ENCODE measurements at regions not wholly inside any gene's neighbourhood (a gene's known extent, or its start where the extent isn't known, plus 50 kb on each side); places are given as distances from the start of the nearest gene placed in this dataset.

DNA sequence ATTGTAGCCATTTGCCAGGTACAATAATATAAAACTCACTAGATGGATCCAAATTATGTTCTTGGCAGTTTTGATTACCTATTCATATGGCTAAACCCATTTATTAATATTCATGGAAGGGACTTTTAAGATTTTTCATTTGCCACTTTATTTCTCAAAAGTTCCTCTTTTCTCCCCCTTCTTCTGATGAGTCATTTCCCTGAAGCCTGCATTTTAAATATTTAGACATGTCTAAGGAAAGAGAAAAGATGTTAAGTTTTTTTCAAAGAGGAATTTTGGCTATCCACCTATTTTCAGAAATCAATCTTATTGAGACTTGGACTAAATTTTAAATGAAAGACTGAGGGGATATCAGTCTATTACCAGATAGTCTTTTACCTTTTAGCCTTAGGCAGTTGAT is 1189.4 kb downstream of the EFNA5 start:
- no peaks in the 10 kb centered on the region for H3K4me1 ChIP-seq (ENCODE audit: control insufficient read depth in 2 of 3, insufficient read depth in 2 of 3, low read depth in 1 of 3, low read length in 3 of 3)
- TF ChIP-seq, protein P1, sequence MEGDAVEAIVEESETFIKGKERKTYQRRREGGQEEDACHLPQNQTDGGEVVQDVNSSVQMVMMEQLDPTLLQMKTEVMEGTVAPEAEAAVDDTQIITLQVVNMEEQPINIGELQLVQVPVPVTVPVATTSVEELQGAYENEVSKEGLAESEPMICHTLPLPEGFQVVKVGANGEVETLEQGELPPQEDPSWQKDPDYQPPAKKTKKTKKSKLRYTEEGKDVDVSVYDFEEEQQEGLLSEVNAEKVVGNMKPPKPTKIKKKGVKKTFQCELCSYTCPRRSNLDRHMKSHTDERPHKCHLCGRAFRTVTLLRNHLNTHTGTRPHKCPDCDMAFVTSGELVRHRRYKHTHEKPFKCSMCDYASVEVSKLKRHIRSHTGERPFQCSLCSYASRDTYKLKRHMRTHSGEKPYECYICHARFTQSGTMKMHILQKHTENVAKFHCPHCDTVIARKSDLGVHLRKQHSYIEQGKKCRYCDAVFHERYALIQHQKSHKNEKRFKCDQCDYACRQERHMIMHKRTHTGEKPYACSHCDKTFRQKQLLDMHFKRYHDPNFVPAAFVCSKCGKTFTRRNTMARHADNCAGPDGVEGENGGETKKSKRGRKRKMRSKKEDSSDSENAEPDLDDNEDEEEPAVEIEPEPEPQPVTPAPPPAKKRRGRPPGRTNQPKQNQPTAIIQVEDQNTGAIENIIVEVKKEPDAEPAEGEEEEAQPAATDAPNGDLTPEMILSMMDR (IDR thresholded peaks at IDR 0.05; ENCODE audit: borderline replicate concordance, extremely low read depth, insufficient read depth) = no peak
- no peak for DNase-seq
- no peaks in the 10 kb centered on the region for H3K9me3 ChIP-seq (ENCODE audit: control insufficient read depth in 2 of 3, insufficient read depth in 1 of 3, low read length in 3 of 3)
- intact Hi-C loops (cut with DNase I) = no loop called here
- no peaks in the 10 kb centered on the region for H3K27me3 ChIP-seq (ENCODE audit: control insufficient read depth, insufficient read depth, low read length)
- no peak for FAIRE-seq
- no peak overlapping the region for H3K4me3 ChIP-seq (ENCODE audit: low read length in 3 of 3)
- no peak overlapping the region for H3K27ac ChIP-seq (ENCODE audit: low read depth in 2 of 2, low read length in 2 of 2)
- H3K9ac ChIP-seq (ENCODE audit: low read length in 3 of 3) = no peak overlapping the region
- H3K36me3 ChIP-seq (ENCODE audit: control insufficient read depth in 2 of 3, insufficient read depth in 3 of 3, low read length in 3 of 3) = no peaks in the 10 kb centered on the region

DNA sequence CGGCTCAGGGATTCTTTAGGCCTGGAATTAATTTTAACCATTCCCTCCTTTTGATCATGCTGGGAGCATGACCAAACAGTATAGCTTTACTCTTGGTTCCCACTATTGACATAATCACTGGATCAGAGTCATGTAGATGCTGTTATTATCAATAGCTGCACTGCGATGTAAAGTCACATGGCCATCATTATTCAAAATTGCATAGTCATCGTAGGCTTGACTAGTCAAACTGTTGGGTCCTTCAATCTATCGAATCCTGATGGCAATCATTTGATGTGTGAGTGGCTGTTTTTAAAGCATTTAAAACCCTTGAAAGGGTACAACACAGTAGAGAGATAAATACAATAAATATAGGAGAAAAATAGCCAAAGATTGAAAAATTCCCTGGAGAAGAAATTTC is 1194.1 kb downstream of the EFNA5 start:
- Histone ChIP-seq H3K9me3 (ENCODE audit: control insufficient read depth in 2 of 3, insufficient read depth in 1 of 3, low read length in 3 of 3) (no peaks in the 10 kb centered on the region), H3K36me3 (ENCODE audit: control insufficient read depth in 2 of 3, insufficient read depth in 3 of 3, low read length in 3 of 3) (no peaks in the 10 kb centered on the region), H3K27me3 (ENCODE audit: control insufficient read depth, insufficient read depth, low read length) (no peaks in the 10 kb centered on the region), H3K27ac (ENCODE audit: low read depth in 2 of 2, low read length in 2 of 2) (no peak overlapping the region), H3K4me1 (ENCODE audit: control insufficient read depth in 2 of 3, insufficient read depth in 2 of 3, low read depth in 1 of 3, low read length in 3 of 3) (no peaks in the 10 kb centered on the region), H3K9ac (ENCODE audit: low read length in 3 of 3) (no peak overlapping the region), H3K4me3 (ENCODE audit: low read length in 3 of 3) (no peak overlapping the region)
- TF ChIP-seq, protein P1 (IDR thresholded peaks at IDR 0.05; ENCODE audit: borderline replicate concordance, extremely low read depth, insufficient read depth) = no peak
- no peak for FAIRE-seq
- no peak for DNase-seq
- intact Hi-C loops (cut with DNase I) = no loop called here

DNA sequence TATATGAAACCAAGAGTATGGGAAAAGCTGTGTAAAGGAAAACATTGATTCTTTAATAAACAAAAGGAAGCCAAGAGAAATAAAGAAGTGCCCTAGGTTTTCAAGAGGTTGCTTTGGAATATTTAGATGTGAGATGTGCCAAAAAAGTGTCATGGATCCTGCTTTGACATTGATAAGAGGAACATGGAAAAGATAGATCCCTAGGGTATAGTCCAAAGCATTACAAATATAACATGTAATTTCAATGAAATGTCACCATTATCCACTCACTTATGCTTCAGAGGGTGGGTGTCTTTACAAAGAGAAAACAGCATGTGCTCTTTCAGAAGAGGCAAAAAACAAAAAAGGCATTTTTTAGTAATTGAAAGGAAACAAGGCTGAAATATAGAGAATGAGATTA is 1196.7 kb downstream of the EFNA5 start:
- no peaks in the 10 kb centered on the region for H3K27me3 ChIP-seq (ENCODE audit: control insufficient read depth, insufficient read depth, low read length)
- no peak for FAIRE-seq
- H3K4me3 ChIP-seq (ENCODE audit: low read length in 3 of 3) = no peak overlapping the region
- H3K36me3 ChIP-seq (ENCODE audit: control insufficient read depth in 2 of 3, insufficient read depth in 3 of 3, low read length in 3 of 3) = no peaks in the 10 kb centered on the region
- peak in 2 of 5 donors; percentile 19 to 38 for DNase-seq
- no peaks in the 10 kb centered on the region for H3K9me3 ChIP-seq (ENCODE audit: control insufficient read depth in 2 of 3, insufficient read depth in 1 of 3, low read length in 3 of 3)
- H3K4me1 ChIP-seq (ENCODE audit: control insufficient read depth in 2 of 3, insufficient read depth in 2 of 3, low read depth in 1 of 3, low read length in 3 of 3) = no peaks in the 10 kb centered on the region
- intact Hi-C loops (cut with DNase I) = no loop called here
- TF ChIP-seq, protein P1 (IDR thresholded peaks at IDR 0.05; ENCODE audit: borderline replicate concordance, extremely low read depth, insufficient read depth) = no peak
- no peak overlapping the region for H3K9ac ChIP-seq (ENCODE audit: low read length in 3 of 3)
- H3K27ac ChIP-seq (ENCODE audit: low read depth in 2 of 2, low read length in 2 of 2) = no peak overlapping the region

DNA sequence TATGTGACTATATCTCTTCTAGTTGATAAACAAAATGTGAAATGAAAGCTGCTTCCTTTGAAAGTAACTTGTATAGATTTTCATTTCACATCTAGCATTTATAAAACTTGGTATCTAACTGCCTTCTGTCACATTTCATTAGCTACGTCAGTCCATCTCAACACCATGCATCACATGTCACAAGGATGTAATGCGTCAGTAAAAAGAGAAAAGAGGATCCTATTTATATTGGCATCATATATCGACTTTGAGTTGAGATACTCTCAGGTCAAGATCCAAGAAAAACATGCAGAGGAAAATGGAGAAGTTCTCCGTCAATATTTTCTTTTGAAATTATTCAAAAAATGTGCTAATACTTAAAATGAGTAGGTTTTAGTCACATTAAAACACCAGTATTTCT is 1211.2 kb downstream of the EFNA5 start:
- Histone ChIP-seq H3K27me3 (ENCODE audit: control insufficient read depth, insufficient read depth, low read length) (no peaks in the 10 kb centered on the region), H3K4me3 (ENCODE audit: low read length in 3 of 3) (no peak overlapping the region), H3K9ac (ENCODE audit: low read length in 3 of 3) (no peak overlapping the region), H3K27ac (ENCODE audit: low read depth in 2 of 2, low read length in 2 of 2) (no peak overlapping the region), H3K9me3 (ENCODE audit: control insufficient read depth in 2 of 3, insufficient read depth in 1 of 3, low read length in 3 of 3) (no peaks in the 10 kb centered on the region), H3K36me3 (ENCODE audit: control insufficient read depth in 2 of 3, insufficient read depth in 3 of 3, low read length in 3 of 3) (no peaks in the 10 kb centered on the region), H3K4me1 (ENCODE audit: control insufficient read depth in 2 of 3, insufficient read depth in 2 of 3, low read depth in 1 of 3, low read length in 3 of 3) (no peaks in the 10 kb centered on the region)
- FAIRE-seq = no peak
- DNase-seq = no peak
- TF ChIP-seq, protein P1 (IDR thresholded peaks at IDR 0.05; ENCODE audit: borderline replicate concordance, extremely low read depth, insufficient read depth) = no peak
- intact Hi-C loops (cut with DNase I) = no loop called here
